Bone marrow (tissue), 2 donors: ENCODE measurements at regions not wholly inside any gene's neighbourhood (a gene's known extent, or its start where the extent isn't known, plus 50 kb on each side); places are given as distances from the start of the nearest gene placed in this dataset.
"Not testable (repeated sequence)": the region's sequence is repeated elsewhere in the genome, so short reads cannot be mapped to it uniquely, and the experiment has no call there.

ENCODE experiments used
- DNase-seq, 2 donors: peaks; one replicate each; lab custom pipeline; 2025; lab: John Stamatoyannopoulos, UW

DNA sequence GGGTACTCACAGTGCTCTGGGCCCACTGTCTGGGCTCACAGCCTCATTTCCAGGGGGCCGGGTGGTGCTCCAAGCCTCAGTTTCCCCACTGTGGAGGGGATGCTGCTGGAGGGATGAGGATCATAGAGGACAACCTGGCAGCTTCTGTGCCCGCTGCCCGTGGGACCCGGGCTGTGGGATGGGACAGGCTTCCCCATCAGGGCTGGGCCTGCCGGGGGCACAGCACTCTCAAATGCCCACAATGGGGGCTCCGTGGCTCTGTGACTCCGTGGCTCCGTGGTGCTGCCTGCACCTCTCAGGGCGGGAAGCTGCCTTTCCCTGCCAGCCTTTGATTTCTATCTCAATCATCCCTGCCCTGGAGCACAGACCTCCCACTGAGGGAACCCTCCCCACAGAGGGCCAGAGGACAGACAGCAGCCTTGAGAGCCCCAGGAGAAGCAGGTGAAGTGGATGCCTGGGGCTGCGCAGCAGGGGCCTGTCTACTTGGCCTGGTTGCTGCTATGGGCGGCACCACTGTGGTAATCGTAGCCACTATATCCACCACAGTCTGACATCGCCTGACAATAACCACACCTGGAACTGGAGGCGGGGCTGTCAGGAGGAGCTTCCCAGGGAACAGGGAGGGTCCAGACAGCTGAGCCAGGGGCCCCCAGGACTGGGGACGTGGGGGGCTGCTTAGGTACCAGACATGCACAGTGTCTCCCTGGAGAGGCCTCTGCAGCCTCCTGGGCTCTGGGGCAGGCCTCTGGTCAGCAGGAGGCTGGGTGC lies 375.9 kb downstream of the TMEM121 start:
- no peak for DNase-seq

DNA sequence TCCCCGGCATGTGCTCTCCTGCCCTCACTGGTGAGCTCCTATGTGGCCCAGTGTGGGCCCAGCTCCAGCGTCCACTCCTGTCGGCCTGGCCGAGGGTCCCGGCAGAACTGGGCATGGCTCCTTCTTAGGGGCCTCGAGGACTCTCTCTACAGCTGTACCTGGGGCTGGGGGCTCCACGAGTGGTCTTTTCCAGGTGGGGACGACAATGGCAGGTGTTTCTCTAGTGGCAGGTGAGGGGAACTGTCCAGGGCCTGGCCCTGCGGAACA lies 376.4 kb downstream of the TMEM121 start:
- DNase-seq = not testable (repeated sequence)

DNA sequence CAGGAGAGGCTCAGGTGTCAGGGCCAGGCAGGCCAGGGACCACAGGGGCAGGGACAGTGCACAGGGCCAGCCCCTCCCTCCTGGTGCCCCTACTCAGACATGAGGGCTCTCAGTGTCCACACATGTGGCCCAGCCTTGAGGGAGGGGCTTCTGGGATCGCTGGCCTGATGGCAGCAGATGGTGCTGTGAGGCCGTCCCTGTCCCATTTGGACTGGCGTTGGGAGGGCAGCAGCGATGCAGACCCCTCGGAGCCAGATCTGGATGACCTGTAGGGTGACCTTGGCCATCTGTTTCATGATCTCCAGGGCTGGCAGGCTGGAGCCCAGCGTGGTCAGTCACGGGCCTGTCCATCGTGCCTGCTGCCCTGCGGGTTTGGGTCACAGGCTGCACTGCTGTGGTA lies 377.6 kb downstream of the TMEM121 start:
- no peak for DNase-seq

DNA sequence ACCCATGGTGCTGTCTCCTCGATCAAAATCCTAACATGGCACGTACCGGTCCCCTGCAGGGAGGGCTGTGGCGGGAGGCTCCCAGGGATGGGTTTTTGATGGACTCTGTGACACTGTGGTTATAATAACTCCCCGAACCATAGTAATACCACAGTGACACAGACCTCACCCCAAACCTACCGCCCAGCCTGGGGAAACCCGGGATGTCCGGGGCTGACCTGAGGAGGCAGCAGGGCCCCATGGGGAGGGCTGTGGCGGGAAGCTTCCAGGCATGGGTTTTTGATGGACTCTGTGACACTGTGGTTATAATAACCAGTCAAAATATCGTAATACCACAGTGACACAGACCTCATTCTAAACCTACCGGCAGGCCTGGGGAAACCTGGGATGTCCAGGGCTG lies 378.0 kb downstream of the TMEM121 start:
- DNase-seq = no peak

DNA sequence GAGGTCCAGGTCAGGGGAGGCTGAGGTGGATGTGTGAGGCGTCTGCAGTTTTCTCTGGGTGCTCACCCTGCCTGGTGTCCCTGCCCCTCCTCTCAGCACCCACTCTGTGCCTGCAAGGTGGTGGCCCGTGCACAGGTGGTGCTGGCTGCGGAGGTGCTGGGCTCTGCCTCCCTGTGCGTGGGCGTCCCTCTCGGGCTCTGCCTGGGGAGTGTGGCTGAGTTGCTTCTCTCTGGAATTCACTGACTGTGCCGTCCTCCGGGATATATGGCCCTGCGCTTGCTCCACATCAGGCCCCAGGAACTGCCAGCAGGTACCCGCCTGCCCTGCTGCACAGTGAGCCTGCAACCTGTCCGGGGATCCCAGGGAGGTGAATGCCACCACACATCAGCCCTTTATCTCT lies 379.1 kb downstream of the TMEM121 start:
- no peak for DNase-seq

DNA sequence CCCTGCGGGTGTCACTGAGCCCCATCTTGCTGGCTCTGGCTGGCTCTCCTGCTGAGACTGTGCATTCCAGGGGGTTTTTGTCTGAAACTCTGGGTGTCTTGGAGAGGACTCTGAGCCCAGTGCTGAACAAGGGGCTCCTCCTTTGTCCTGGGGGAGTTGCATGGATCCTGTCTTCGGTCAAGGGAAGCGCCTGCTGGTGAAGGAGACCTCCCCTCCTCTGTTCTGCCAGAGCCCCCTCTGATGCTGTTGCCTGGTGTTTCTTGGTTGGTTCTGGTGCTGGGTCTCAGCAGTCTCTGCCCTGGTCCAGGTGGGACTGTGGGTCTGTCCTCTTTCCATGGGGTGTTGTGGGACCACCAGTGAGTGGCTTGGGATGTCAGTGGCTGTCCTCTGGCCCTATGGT lies 380.9 kb downstream of the TMEM121 start:
- no peak for DNase-seq

DNA sequence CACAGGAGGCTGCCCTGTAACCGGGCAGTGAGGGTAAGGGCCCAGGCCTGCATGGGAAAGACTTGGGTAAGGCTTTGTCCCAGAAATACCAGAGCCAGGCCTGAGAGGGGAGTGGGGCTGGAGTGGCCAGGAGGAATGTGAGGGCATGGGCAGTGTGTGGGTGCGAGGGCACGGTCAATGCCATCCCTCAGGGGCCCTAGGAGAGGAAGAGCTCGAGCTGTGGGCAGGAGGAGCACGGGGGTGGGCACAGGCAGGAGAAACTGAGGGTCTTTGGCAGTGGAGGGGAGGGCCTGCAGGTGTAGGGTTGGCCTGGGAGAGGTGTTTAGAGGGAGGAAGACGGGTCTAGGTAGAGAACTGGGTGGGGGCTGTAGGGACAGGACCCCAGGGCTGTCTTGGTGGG lies 381.6 kb downstream of the TMEM121 start:
- DNase-seq = no peak

DNA sequence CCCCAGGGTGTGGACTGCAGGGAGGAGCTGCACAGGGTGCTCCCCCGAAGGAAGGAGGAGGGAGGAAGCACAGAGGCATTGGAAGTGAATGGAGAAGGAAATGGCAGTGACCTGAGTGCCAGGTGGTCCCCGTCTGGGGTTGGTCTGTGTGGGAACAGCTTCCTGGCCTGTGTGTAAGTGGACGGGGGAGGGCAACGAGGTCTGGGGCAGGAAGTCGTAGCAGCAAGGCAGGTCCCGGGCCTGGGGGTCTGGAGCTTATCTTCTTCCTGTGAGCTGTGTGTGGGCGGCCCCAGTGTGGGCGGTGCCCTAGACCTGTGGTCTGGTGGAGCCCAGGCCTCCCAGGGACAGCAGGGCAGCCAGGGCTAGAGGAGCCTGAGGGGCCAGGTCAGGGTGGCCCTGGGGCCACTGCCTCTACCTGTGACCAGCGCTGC lies 382.1 kb downstream of the TMEM121 start:
- DNase-seq = peak in 1 of 2 donors; percentile 76

DNA sequence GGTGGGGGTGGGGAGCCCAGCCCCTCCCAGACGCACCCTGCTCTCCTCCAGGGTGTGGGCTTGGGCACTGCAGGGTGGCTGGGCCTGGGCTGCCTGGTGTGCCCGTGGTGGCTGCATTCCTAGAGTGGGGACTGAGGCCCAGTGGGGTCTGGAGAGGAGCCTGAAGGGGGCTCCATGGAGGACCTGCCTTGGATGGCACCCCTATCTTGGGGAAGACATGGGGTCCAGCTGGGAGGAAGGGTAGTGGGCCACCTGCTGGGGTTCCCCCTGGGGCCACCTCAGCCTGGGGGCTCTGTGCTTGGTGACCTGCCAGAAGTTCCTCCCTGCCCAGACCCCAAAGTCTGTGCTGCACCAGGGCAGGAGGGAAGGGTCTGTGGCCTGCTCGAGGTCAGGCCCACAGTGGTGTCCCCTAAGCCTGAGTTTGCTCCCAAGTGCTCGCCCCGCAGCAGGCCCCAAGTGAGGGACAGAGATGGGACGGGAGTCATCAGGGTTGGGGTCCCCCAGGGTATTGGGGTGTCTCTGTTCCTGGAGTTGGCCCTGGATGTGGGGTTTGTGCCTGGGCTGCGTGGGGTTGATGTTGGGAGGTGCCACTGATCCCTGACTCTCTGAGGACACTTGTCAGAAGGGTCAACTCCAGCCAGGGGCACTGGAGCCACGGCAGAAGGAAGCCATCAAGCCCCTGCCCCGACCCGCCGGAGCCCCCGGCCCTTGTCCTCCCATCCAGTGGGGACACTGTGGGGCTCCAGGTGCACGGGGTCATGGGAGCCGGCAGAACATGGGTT lies 382.9 kb downstream of the TMEM121 start:
- no peak for DNase-seq

DNA sequence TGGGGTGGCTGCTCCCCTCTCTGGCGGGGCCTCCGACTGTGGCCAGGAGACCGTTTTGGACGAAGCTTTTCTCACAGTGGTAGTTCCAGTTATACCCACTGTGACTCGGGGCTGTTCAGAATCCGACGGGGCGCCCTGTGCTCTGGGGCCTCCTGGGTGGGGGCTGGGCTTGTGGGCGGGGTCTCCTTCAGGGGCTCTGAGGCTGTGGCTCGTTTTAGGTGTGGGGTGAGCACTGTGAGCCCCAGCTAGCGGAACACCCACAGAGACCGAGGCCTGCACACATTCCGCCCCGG lies 383.4 kb downstream of the TMEM121 start:
- not testable (repeated sequence) for DNase-seq

DNA sequence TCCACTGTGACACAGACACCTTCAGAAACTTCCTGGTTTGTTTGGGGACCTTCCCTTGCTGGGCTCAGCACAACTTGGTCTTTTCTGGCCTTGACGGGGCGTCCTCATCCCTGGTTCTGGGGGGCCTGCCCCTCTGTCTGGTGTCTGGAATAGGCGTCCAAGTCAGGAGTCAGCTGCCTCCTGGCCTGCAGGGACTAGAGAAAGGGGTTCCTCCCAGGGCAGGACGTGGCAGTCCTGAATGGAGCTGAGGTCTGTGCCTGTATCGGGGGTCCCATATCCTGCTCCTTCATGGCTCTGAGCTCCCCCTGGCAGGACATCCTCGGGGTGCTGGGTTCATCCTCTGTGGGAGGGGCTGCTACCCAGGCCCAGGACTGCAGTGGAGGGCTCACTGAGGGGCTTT lies 384.0 kb downstream of the TMEM121 start:
- no peak for DNase-seq

DNA sequence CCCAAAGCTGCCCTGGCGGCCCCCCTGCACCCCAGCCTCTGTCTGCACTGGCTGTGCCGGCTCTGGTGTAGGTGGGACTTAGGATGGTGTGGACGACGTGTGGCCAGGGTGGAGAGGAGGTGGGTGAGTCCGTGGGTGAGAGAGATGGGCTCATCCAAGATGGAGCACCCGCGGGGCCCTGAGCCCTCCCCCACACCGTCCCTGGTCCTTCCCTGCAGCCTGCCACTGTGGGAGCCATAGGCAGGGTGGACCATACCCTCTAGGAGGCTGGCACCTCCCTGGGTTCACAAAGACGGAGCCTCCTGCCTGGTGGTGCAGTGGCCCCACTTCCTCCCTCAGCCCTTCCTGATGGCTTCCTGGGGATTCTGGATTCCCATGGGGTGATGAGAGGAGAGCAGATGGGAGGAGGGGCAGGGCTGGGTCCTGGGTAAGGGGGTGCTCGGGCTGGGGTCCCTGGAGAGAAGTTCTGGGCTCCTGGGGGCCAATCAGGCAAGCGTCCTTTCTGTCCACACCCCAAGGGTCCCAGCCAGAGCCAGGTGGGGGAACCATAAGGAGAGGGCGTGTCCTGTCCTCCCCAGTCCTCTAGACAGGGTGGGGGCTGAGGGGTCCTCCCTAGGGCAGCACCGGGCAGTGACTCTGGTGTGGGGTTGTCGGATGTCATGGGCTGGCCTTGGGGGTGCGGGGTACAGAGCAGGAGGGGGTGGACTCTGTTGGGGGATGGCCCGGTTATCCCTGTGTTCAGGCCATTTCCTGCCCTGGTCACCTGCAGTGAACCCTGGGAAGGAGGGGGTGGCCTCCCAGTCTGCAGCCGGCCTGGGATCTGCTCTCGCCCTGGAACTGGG lies 384.8 kb downstream of the TMEM121 start:
- no peak for DNase-seq

DNA sequence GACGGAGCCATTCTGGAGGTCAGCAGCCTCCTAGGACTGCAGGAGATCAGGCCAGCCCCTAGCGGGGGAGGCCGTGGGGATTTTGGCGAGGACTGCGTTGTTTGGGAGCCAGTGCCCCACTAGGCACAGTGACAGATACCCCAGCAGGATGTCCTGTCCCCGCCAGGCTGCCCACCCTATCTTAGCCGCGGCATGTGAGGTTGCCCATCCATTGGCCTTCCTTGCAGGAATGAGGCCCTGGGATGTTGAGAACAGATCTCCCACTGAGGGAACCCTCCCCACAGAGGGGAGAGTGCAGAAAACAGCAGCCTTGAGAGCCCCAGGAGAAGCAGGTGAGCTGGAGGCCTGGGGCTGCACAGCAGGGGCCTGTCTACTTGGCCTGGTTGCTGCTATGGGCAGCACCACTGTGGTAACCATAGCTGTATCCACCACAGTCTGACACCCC lies 385.5 kb downstream of the TMEM121 start:
- DNase-seq = not testable (repeated sequence)

DNA sequence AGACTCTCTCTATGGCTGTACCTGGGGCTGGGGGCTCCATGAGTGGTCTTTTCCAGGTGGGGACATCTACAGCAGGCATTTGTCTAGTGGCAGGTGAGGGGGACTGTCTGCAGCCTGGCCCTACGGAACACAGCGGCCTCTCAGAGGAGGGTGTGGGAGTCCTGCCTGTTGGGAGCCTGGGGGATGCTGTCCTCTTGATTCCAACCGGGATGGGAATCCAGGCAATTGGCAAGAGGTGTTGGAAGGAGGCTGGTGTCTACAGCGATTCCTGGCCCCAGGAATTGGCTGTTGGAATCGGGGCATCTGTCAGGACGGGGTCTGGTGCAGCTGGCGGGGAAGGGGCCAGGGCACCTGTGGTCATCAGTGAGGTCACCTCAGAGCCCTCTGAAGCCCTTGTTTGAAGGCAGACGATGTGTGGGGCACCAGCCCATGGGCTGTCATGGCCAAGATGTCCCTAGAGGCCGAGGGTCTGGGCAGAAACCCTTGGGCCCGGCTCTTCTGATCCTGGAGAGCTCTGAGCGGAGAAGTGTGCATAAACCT lies 386.3 kb downstream of the TMEM121 start:
- no peak for DNase-seq

DNA sequence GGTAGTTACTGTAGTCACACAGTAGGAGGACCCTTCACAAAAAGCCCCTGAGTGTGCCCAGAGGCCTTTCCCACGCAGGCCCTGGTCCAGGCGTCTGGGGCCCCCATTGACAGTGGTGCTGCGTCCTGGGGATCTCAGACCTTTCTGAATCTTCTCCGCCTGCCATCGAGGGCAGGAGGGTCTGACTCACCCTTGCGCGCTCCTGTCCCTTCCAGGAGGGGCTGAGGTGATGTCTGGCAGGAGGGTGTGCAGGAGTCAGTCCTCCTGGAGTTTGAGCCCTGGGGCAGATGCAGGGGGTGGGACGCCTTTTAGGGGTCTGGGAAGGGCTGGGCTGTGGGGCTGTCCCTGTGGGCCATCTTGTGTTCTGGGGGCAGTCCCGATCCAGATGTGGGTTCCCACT lies 386.8 kb downstream of the TMEM121 start:
- no peak for DNase-seq

DNA sequence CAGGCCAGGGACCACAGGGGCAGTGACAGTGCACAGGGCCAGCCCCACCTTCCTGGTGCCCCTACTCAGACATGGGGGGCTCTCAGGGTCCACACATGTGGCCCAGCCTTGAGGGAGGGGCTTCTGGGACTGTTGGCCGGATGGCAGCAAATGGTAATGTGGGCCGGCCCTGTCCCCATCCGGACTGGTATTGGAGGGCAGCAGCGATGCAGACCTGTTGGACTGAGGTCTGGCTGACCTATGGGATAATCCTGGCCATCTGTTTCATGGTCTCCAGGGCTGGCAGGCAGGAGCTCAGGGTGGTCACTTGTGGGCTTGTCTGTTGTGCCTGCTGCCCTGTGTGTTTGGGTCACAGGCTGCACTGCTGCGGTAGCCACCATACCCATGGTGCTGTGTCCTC lies 387.5 kb downstream of the TMEM121 start:
- DNase-seq = no peak

DNA sequence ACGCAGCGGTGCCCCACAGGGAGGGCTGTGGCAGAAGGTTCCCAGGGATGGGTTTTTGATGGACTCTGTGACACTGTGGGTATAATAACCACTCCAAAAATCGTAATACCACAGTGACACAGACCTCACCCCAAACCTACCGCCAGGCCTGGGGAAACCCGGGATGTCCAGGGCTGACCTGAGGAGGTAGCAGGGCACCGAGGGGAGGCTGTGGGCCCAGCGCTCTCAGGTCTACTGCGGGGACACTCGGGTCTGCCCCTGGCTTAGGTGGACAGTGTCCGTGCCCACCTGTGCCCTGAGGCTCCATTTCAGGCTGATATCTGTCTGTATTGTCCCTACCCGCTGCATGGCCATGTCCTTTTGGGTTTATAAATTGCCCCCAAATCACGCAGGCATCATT lies 387.9 kb downstream of the TMEM121 start:
- not testable (repeated sequence) for DNase-seq

DNA sequence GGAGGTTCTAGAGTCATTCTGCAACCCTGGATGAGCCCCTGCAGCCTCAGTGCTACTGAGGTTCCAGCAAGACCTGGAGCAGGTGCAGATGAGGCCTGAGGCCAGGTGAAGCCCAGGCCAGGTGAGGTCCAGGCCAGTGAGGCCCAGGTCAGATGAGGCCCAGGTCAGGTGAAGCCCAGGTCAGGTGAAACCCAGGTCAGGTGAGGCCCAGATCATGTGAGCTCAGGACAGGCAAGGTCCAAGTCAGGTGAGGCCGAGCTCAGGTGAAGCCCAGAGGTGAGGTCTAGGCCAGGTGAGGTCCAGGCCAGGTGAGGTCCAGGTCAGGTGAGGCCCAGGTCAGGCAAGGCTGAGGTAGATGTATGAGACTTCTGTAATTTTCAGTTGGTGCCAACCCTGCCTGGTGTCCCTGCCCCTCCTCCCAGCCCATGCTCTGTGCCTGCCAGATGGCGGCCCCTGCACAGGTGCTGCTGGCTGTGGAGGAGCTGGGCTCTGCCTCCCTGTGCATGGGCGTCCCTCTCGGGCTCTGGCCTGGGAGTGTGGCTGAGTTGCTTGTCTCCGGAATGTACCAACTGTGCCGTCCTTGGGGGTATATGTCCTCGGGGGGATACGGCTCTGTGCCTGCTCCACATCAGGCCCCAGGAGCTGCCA lies 388.5 kb downstream of the TMEM121 start:
- no peak for DNase-seq

DNA sequence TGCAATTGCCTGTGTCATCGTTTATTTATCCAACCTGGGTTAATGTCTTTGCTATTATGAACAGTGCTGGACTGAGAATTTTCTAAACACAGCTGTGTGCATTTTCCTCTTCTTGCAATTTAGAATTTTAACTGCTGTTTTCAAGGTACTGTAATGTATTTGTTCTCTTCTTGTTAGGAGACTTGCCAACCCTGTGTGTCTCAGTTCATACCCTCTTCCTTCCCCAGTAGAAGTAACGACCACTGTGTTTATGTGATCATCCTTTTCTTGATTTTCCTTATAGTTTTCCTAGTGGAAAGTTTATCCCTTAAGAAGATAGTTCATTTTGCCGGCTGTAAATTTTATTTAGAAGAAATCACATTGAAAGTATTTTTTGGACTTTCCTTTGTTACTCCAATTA lies 389.2 kb downstream of the TMEM121 start:
- DNase-seq = not testable (repeated sequence)

DNA sequence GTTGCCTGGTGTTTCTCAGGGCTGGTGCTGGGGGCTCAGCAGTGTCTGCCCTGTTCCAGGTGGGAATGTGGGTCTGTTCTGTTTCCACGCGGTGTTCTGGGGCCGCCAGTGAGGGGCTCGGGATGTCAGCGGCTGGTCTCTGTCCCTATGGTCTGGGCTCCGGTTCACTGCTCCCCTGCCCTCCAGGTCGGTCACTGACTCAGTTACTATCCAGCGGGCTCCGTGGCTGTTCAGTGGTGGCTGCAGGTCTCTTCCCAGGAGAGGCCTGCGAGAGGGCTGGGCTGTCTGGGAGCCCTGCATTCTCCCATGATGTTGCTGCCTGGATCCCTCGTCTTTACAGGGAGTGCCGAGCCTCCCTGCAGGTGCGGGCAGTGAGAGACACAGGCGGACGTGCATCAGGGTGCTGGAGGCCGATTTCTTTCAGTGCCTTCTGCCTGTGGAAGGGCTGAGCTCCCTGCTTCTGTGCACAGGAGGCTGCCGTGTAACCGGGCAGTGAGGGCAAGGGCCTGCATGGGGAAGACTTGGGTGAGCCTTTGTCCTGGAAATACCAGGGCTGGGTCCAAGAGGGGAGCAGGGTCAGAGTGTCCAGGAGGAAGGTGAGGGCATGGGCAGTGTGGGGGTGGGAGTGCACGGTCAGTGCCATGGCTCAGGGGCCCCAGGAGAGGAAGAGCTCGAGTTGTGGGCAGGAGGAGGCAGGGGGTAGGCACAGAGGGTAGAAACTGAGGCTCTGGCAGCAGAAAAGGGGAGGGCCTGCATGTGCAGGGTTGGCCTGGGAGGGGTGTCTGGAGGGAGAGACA lies 391.0 kb downstream of the TMEM121 start:
- DNase-seq = not testable (repeated sequence)

DNA sequence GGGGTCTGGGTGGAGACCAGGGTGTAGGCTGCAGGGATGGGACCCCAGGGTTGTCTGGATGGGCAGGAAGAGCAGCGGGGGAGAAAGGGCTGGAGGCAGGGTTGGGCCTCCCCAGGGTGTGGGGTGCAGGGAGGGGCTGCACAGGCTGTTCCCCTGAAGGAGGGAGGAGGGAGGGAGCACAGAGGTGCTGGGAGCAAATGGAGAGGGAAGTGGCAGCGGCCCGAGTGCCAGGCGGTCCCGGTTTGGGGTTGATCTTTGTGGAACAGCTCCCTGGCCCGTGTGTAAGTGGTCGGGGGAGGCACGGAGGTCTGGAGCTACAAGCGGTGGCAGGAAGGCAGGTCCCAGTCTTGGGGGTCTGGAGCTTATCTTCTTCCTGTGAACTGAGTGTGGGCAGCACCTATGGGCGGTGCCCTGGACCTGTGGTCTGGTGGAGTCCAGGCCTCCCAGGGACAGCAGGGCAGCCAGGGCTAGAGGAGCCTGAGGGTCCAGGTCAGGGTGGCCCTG lies 391.6 kb downstream of the TMEM121 start:
- DNase-seq = no peak
